Neural crest cell (in vitro differentiated cells): ENCODE measurements at regions not wholly inside any gene's neighbourhood (a gene's known extent, or its start where the extent isn't known, plus 50 kb on each side); places are given as distances from the start of the nearest gene placed in this dataset.
"Not testable (repeated sequence)": the region's sequence is repeated elsewhere in the genome, so short reads cannot be mapped to it uniquely, and the experiment has no call there.

Experiments used
- DNase-seq: peaks from one replicate; pipeline ENCODE4 v3.0.0; 2021; ENCODE audit warnings: low read depth, mixed read lengths, low spot score
- H3K27ac Mint-ChIP-seq: one replicate; pipeline ENCODE4 v1.8.0; 2021; ENCODE audit warnings: mild to moderate bottlenecking, mixed read lengths; ENCODE audit not compliant: unreplicated experiment
- H3K27me3 Mint-ChIP-seq: 2 replicates; pipeline ENCODE4 v1.8.0; 2021; ENCODE audit warnings: low read depth, mild to moderate bottlenecking, mixed read lengths
- H3K36me3 Mint-ChIP-seq: 2 replicates; pipeline ENCODE4 v1.8.0; 2021; ENCODE audit warnings: low read depth, mild to moderate bottlenecking, mixed read lengths
- H3K4me1 Mint-ChIP-seq: 2 replicates; pipeline ENCODE4 v1.8.0; 2021; ENCODE audit warnings: mixed read lengths
- H3K4me3 Mint-ChIP-seq: one replicate; pipeline ENCODE4 v1.8.0; 2021; ENCODE audit warnings: mild to moderate bottlenecking, mixed read lengths
- H3K9me3 Mint-ChIP-seq: 2 replicates; pipeline ENCODE4 v1.8.0; 2021; ENCODE audit warnings: mixed read lengths
- TF ChIP-seq, protein P1 (sequence below): fragments of 200-600 bp; sonication (generic); conservative IDR thresholded peaks from 2 replicates; pipeline ENCODE4 v1.5.0; 2021; ENCODE audit warnings: antibody characterized with exemption, mild to moderate bottlenecking

- TF ChIP-seq, protein P1, sequence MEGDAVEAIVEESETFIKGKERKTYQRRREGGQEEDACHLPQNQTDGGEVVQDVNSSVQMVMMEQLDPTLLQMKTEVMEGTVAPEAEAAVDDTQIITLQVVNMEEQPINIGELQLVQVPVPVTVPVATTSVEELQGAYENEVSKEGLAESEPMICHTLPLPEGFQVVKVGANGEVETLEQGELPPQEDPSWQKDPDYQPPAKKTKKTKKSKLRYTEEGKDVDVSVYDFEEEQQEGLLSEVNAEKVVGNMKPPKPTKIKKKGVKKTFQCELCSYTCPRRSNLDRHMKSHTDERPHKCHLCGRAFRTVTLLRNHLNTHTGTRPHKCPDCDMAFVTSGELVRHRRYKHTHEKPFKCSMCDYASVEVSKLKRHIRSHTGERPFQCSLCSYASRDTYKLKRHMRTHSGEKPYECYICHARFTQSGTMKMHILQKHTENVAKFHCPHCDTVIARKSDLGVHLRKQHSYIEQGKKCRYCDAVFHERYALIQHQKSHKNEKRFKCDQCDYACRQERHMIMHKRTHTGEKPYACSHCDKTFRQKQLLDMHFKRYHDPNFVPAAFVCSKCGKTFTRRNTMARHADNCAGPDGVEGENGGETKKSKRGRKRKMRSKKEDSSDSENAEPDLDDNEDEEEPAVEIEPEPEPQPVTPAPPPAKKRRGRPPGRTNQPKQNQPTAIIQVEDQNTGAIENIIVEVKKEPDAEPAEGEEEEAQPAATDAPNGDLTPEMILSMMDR = no peak
These were observed 356.3 kb upstream of the SLITRK5 start for GRCh38 chr13:87314822-87315221.

DNA sequence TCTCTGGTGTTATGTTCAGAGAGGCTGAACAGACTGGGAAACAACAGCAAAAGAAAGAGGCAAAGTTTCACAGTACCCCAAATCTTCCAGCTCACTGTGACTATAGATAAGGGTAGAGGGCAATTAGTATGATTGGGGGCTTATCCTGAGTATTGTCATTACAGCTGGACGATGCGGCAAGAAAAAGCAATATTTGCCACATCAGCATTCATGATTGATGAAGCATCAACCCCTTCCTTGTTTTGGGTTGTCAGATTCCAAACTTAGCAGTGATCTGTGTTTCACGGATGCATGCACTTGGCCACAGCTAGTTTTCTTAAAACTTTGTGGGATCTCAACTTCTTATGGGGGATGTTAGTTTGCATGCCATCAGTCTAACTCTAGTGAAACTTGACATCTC lies 348.8 kb upstream of the SLITRK5 start:
- Mint-ChIP-seq H3K4me1 (no peaks in the 10 kb centered on the region), H3K27ac (no peak overlapping the region), H3K36me3 (no peaks in the 10 kb centered on the region), H3K27me3 (no peaks in the 10 kb centered on the region), H3K9me3 (peaks cover 2% of the 10 kb centered on the region), H3K4me3 (no peak overlapping the region)
- TF ChIP-seq, protein P1 = no peak
- DNase-seq = no peak

More at GRCh38 chr13:87314822-87315221, 356.3 kb upstream of the SLITRK5 start:
- Mint-ChIP-seq H3K4me1 (no peaks in the 10 kb centered on the region), H3K27ac (no peak overlapping the region), H3K4me3 (no peak overlapping the region), H3K9me3 (no peaks in the 10 kb centered on the region), H3K36me3 (no peaks in the 10 kb centered on the region), H3K27me3 (no peaks in the 10 kb centered on the region)
- no peak for DNase-seq

- Mint-ChIP-seq H3K36me3 (no peaks in the 10 kb centered on the region), H3K9me3 (peaks cover 2% of the 10 kb centered on the region), H3K27ac (no peak overlapping the region), H3K4me1 (no peaks in the 10 kb centered on the region), H3K27me3 (no peaks in the 10 kb centered on the region), H3K4me3 (no peak overlapping the region)
- TF ChIP-seq, protein P1 = no peak
- DNase-seq = no peak
These were observed 346.6 kb upstream of the SLITRK5 start for GRCh38 chr13:87324558-87324957.

- peaks cover 3% of the 10 kb centered on the region for H3K36me3 Mint-ChIP-seq
- TF ChIP-seq, protein P1 = no peak
- H3K4me3 Mint-ChIP-seq = no peak overlapping the region
- peaks cover 6% of the 10 kb centered on the region for H3K9me3 Mint-ChIP-seq
- H3K27ac Mint-ChIP-seq = no peak overlapping the region
- H3K4me1 Mint-ChIP-seq = no peaks in the 10 kb centered on the region
- no peaks in the 10 kb centered on the region for H3K27me3 Mint-ChIP-seq
- no peak for DNase-seq
These were observed 340.0 kb upstream of the SLITRK5 start for GRCh38 chr13:87331178-87331577.

DNA sequence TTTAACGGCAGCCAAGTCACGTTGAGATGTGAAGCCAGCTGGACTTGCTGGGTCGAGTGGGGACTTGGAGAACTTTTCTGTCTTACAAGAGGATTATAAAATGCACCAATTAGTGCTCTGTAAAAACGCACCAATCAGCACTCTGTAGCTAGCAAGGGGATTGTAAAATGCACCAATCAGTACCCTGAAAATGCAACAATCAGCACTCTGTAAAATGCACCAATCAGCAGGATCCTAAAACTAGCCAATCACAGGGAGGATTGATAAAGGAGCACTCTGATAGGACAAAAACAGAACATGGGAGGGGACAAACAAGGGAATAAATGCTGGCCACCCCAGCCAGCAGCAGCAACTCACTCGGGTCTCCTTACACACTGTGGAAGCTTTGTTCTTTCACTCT lies 337.6 kb upstream of the SLITRK5 start:
- Mint-ChIP-seq H3K9me3 (peaks cover 6% of the 10 kb centered on the region), H3K27me3 (no peaks in the 10 kb centered on the region), H3K27ac (no peak overlapping the region), H3K4me1 (no peaks in the 10 kb centered on the region), H3K4me3 (no peak overlapping the region), H3K36me3 (peaks cover 3% of the 10 kb centered on the region)
- no peak for DNase-seq
- TF ChIP-seq, protein P1 = no peak

- DNase-seq = no peak
- H3K27ac Mint-ChIP-seq = no peak overlapping the region
- no peaks in the 10 kb centered on the region for H3K4me1 Mint-ChIP-seq
- peaks cover 3% of the 10 kb centered on the region for H3K36me3 Mint-ChIP-seq
- peaks cover 6% of the 10 kb centered on the region for H3K9me3 Mint-ChIP-seq
- H3K4me3 Mint-ChIP-seq = no peak overlapping the region
- TF ChIP-seq, protein P1 = no peak
- no peaks in the 10 kb centered on the region for H3K27me3 Mint-ChIP-seq
These were observed 337.0 kb upstream of the SLITRK5 start for GRCh38 chr13:87334176-87334575.

DNA sequence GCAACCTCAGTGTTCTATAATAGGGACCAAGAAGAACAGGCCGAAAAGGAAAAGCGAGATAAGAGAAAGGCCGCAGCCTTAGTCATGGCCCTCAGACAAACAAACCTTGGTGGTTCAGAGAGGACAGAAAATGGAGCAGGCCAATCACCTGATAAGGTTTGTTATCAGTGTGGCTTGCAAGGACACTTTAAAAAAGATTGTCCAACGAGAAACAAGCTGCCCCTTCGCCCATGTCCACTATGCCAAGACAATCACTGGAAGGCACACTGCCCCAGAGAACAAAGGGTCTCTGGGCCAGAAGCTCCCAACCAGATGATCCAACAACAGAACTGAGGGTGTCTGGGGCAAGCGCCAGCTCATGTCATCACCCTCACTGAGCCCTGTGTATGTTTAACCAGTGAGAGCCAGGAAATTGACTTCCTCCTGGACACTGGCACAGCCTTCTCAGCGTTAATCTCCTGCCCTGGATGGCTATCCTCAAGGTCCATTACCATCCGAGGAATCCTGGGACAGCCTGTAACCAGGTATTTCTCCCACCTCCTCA lies 334.8 kb upstream of the SLITRK5 start:
- H3K27me3 Mint-ChIP-seq, H3K4me1 Mint-ChIP-seq, DNase-seq, H3K27ac Mint-ChIP-seq, H3K9me3 Mint-ChIP-seq, H3K4me3 Mint-ChIP-seq, H3K36me3 Mint-ChIP-seq: not testable (repeated sequence)
